ENCODE measurements at regions not wholly inside any gene's neighbourhood (a gene's known extent, or its start where the extent isn't known, plus 50 kb on each side); places are given as distances from the start of the nearest gene placed in this dataset.

DNA sequence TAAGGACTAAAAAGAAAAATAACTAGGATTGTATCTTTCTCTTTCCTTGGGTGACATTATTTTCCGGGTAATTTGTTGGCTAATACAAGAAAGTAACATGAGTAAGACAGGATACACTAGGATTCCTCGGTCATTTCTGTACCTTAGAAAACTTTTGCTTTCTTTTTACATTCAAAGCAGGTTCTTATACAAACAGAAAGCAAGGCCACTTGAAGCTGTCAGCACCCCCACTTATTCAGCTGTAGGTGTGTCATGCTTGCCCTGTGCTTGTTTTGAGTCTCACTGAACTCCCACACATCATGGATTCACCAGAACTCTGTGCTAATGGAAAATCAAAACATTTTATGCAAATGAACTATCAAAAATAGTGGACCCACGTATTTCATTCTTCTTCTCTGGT lies 266.8 kb upstream of the CLEC14A start:
- no peaks in the 10 kb centered on the region for H3K79me2 ChIP-seq (ENCODE audit: insufficient read depth, low read length)
- DNase-seq (ENCODE audit: low read depth, low spot score) (no peak), ATAC-seq (no peak)
- H3K9me2 ChIP-seq (ENCODE audit: insufficient read depth), result no peaks in the 10 kb centered on the region
- H3K4me1 ChIP-seq (ENCODE audit: control insufficient read depth in 1 of 2, insufficient read depth in 2 of 2, low read length in 2 of 2), result no peaks in the 10 kb centered on the region
- no TSS peak for BruUV-seq (replicated peaks)
- ChIA-PET CTCF (no interaction called here), RAD21 (ENCODE audit: low non-redundant PET in 1 of 2, low total read pairs in 2 of 2, uncharacterized antibody in 2 of 2, unreplicated experiment in 2 of 2) (no interaction called here), POLR2A (no interaction called here)
- no peak overlapping the region for H3K9ac ChIP-seq (ENCODE audit: low read length)
- H3K4me3 ChIP-seq (replicated peaks in 1 of 2; ENCODE audit: low read depth in 1 of 2, low read length in 2 of 2), result no peak overlapping the region
- no peaks in the 10 kb centered on the region for H3K27me3 ChIP-seq (ENCODE audit: insufficient read depth, low read length)
- H3K27ac ChIP-seq (ENCODE audit: low read depth, low read length), result no peak overlapping the region
- intact Hi-C loops (cut with micrococcal nuclease), result no loop called here
- H4K20me1 ChIP-seq (ENCODE audit: insufficient read depth), result no peaks in the 10 kb centered on the region
- no peak overlapping the region for H3K4me2 ChIP-seq (ENCODE audit: low read length)
- H2AFZ ChIP-seq (ENCODE audit: low read depth, low read length, poor library complexity, severe bottlenecking), result no peak overlapping the region
- no peaks in the 10 kb centered on the region; a peak in 1 of 4 replicates for H3K9me3 ChIP-seq (ENCODE audit: control insufficient read depth in 1 of 2, insufficient read depth in 1 of 2, low read depth in 1 of 2, low read length in 2 of 2)
- no peak for TF ChIP-seq CBX3 (IDR thresholded peaks at IDR 0.05; ENCODE audit: low read depth)
- TF ChIP-seq, protein P1, sequence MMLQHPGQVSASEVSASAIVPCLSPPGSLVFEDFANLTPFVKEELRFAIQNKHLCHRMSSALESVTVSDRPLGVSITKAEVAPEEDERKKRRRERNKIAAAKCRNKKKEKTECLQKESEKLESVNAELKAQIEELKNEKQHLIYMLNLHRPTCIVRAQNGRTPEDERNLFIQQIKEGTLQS (IDR thresholded peaks at IDR 0.05), result no peak
- no peak for TF ChIP-seq YY1 (IDR thresholded peaks at IDR 0.05; ENCODE audit: extremely low read depth, insufficient replicate concordance, low read depth, low read length)
- TF ChIP-seq EZH2 (IDR thresholded peaks at IDR 0.05), result no peak
- no peak for TF ChIP-seq EZH2phosphoT487 (IDR thresholded peaks at IDR 0.05; ENCODE audit: borderline replicate concordance)
- no peak for TF ChIP-seq ZNF274 (IDR thresholded peaks at IDR 0.05; ENCODE audit: low read depth, low read length)
- H3K36me3 ChIP-seq (ENCODE audit: control insufficient read depth in 1 of 2, insufficient read depth in 2 of 2, low read length in 2 of 2), result no peaks in the 10 kb centered on the region

DNA sequence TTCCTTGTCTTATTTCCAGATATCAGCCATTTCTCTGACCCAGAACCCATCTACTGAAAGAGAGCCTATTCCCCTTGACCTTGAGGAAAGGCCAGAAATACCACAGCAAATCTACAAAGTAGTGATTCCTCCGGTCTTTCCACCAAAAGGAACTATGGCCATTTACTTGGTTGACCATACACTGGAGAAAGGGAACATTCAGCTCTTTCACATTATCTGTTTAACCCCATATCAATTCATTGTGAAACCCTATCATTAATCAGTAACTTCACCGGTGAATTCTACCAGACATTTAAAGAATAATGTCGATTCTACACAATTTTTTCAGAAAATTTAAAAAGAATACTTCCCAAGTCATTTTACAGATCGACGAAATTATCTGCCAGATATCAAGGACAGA lies 265.7 kb upstream of the CLEC14A start:
- no peak for TF ChIP-seq FOSL1 (IDR thresholded peaks at IDR 0.05; ENCODE audit: low read depth)
- no peak for TF ChIP-seq EGR1 (IDR thresholded peaks at IDR 0.05; ENCODE audit: low read depth)
- no peak for TF ChIP-seq SRF (IDR thresholded peaks at IDR 0.05; ENCODE audit: low read depth)
- TF ChIP-seq, protein P1 (IDR thresholded peaks at IDR 0.05), result no peak
- TF ChIP-seq, protein P2, sequence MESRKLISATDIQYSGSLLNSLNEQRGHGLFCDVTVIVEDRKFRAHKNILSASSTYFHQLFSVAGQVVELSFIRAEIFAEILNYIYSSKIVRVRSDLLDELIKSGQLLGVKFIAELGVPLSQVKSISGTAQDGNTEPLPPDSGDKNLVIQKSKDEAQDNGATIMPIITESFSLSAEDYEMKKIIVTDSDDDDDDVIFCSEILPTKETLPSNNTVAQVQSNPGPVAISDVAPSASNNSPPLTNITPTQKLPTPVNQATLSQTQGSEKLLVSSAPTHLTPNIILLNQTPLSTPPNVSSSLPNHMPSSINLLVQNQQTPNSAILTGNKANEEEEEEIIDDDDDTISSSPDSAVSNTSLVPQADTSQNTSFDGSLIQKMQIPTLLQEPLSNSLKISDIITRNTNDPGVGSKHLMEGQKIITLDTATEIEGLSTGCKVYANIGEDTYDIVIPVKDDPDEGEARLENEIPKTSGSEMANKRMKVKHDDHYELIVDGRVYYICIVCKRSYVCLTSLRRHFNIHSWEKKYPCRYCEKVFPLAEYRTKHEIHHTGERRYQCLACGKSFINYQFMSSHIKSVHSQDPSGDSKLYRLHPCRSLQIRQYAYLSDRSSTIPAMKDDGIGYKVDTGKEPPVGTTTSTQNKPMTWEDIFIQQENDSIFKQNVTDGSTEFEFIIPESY (IDR thresholded peaks at IDR 0.05; ENCODE audit: extremely low read depth, insufficient replicate concordance, low read length), result no peak
- TF ChIP-seq ZFX (IDR thresholded peaks at IDR 0.05), result no peak
- TF ChIP-seq ZNF274 (IDR thresholded peaks at IDR 0.05; ENCODE audit: low read depth, low read length), result no peak
- no peak for TF ChIP-seq CEBPB (IDR thresholded peaks at IDR 0.05; ENCODE audit: low read depth)
- ChIA-PET CTCF (no interaction called here), POLR2A (no interaction called here), RAD21 (ENCODE audit: low non-redundant PET in 1 of 2, low total read pairs in 2 of 2, uncharacterized antibody in 2 of 2, unreplicated experiment in 2 of 2) (no interaction called here)
- no peak overlapping the region for H3K27ac ChIP-seq (ENCODE audit: low read depth, low read length)
- no peaks in the 10 kb centered on the region for H3K4me1 ChIP-seq (ENCODE audit: control insufficient read depth in 1 of 2, insufficient read depth in 2 of 2, low read length in 2 of 2)
- H3K4me2 ChIP-seq (ENCODE audit: low read length), result no peak overlapping the region
- H3K4me3 ChIP-seq (replicated peaks in 1 of 2; ENCODE audit: low read depth in 1 of 2, low read length in 2 of 2), result no peak overlapping the region
- no TSS peak for BruUV-seq (replicated peaks)
- H3K9ac ChIP-seq (ENCODE audit: low read length), result no peak overlapping the region
- no peaks in the 10 kb centered on the region for H3K79me2 ChIP-seq (ENCODE audit: insufficient read depth, low read length)
- H3K36me3 ChIP-seq (ENCODE audit: control insufficient read depth in 1 of 2, insufficient read depth in 2 of 2, low read length in 2 of 2), result no peaks in the 10 kb centered on the region
- H2AFZ ChIP-seq (ENCODE audit: low read depth, low read length, poor library complexity, severe bottlenecking), result no peak overlapping the region
- H3K9me3 ChIP-seq (ENCODE audit: control insufficient read depth in 1 of 2, insufficient read depth in 1 of 2, low read depth in 1 of 2, low read length in 2 of 2), result no peaks in the 10 kb centered on the region; a peak in 1 of 4 replicates
- no peaks in the 10 kb centered on the region for H3K9me2 ChIP-seq (ENCODE audit: insufficient read depth)
- no peak for ATAC-seq
- no peaks in the 10 kb centered on the region for H3K27me3 ChIP-seq (ENCODE audit: insufficient read depth, low read length)
- no peak for DNase-seq (ENCODE audit: low read depth, low spot score)
- intact Hi-C loops (cut with micrococcal nuclease), result no loop called here
- no peaks in the 10 kb centered on the region for H4K20me1 ChIP-seq (ENCODE audit: insufficient read depth)

All from HCT116 (cell line).